IMR-90 (cell line): ENCODE measurements at regions not wholly inside any gene's neighbourhood (a gene's known extent, or its start where the extent isn't known, plus 50 kb on each side); places are given as distances from the start of the nearest gene placed in this dataset.

ENCODE experiments used
- BHLHE40 ChIP-seq: fragments of 150-350 bp; IDR thresholded peaks from 2 replicates; pipeline ENCODE4 v1.6.1; 2016; ENCODE audit warnings: mild to moderate bottlenecking, low read depth, low read length
- CEBPB ChIP-seq: IDR thresholded peaks from 2 replicates; pipeline ENCODE4 v1.6.1; 2012; ENCODE audit warnings: low read depth, low read length, improper control_type of control experiment
- CTCF ChIP-seq: conservative IDR thresholded peaks from 2 replicates; pipeline ENCODE4 v1.5.1; 2012; ENCODE audit warnings: mild to moderate bottlenecking, low read depth, low read length, improper control_type of control experiment
- ELK1 ChIP-seq: fragments of 150-350 bp; IDR thresholded peaks from 2 replicates; pipeline ENCODE4 v1.6.1; 2016; ENCODE audit warnings: low read depth, mild to moderate bottlenecking, low read length, moderate library complexity, borderline replicate concordance
- FOS ChIP-seq: fragments of 150-350 bp; IDR thresholded peaks from 2 replicates; pipeline ENCODE4 v1.6.1; 2016; ENCODE audit warnings: low read depth, low read length
- MAZ ChIP-seq: IDR thresholded peaks from 2 replicates; pipeline ENCODE4 v1.6.1; 2012; ENCODE audit warnings: low read depth, mild to moderate bottlenecking, low read length, improper control_type of control experiment, moderate library complexity, borderline replicate concordance
- MXI1 ChIP-seq: IDR thresholded peaks from 2 replicates; pipeline ENCODE4 v1.6.1; 2012; ENCODE audit warnings: low read depth, mild to moderate bottlenecking, low read length, moderate library complexity, borderline replicate concordance
- POLR2A ChIP-seq: IDR thresholded peaks from 2 replicates; pipeline ENCODE4 v1.6.1; 2012; ENCODE audit warnings: mild to moderate bottlenecking, low read depth, low read length
- RAD21 ChIP-seq: IDR thresholded peaks from 2 replicates; pipeline ENCODE4 v1.6.1; 2012; ENCODE audit warnings: low read length, improper control_type of control experiment
- RCOR1 ChIP-seq: IDR thresholded peaks from 2 replicates; pipeline ENCODE4 v1.6.1; 2012; ENCODE audit warnings: mild to moderate bottlenecking, low read length, improper control_type of control experiment; ENCODE audit not compliant: insufficient replicate concordance
- RFX5 ChIP-seq: IDR thresholded peaks from 2 replicates; pipeline ENCODE4 v1.8.0; 2012; ENCODE audit warnings: low read depth, mild to moderate bottlenecking, low read length, moderate library complexity
- SMC3 ChIP-seq: fragments of 150-350 bp; IDR thresholded peaks from 2 replicates; pipeline ENCODE4 v1.6.1; 2016; ENCODE audit warnings: low read depth, mild to moderate bottlenecking, antibody characterized with exemption, low read length, moderate library complexity
- TF ChIP-seq, protein P1 (sequence below): fragments of 150-350 bp; IDR thresholded peaks from 2 replicates; pipeline ENCODE4 v1.6.1; 2017; ENCODE audit warnings: mild to moderate bottlenecking, antibody characterized with exemption, low read length, low read depth

GRCh38 chr2:121061633-121062032 is 223.4 kb downstream of the TFCP2L1 start:
- no peak for TF ChIP-seq CEBPB
- TF ChIP-seq RCOR1: no peak
- no peak for TF ChIP-seq CTCF
- no peak for TF ChIP-seq BHLHE40
- no peak for TF ChIP-seq POLR2A
- TF ChIP-seq RFX5: no peak
- TF ChIP-seq RAD21: no peak
- no peak for TF ChIP-seq MAZ
- no peak for TF ChIP-seq SMC3
- no peak for TF ChIP-seq FOS
- no peak for TF ChIP-seq ELK1
- TF ChIP-seq, protein P1, sequence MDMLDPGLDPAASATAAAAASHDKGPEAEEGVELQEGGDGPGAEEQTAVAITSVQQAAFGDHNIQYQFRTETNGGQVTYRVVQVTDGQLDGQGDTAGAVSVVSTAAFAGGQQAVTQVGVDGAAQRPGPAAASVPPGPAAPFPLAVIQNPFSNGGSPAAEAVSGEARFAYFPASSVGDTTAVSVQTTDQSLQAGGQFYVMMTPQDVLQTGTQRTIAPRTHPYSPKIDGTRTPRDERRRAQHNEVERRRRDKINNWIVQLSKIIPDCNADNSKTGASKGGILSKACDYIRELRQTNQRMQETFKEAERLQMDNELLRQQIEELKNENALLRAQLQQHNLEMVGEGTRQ: no peak
- no peak for TF ChIP-seq MXI1
